Activated CD8-positive, alpha-beta memory T cell treated with anti-CD3 and anti-CD28 coated beads for 4 hours (primary cell): ENCODE measurements at regions not wholly inside any gene's neighbourhood (a gene's known extent, or its start where the extent isn't known, plus 50 kb on each side); places are given as distances from the start of the nearest gene placed in this dataset.
"Not testable (repeated sequence)": the region's sequence is repeated elsewhere in the genome, so short reads cannot be mapped to it uniquely, and the experiment has no call there.

Experiments used
- DNase-seq, 2 donors: peaks; one replicate each; pipeline ENCODE4 v3.0.0-alpha.2; 2020; ENCODE audit warnings: low read depth in 2 of 2

- no peak for DNase-seq
Measured at GRCh38 chr3:159366476-159366875, 564.6 kb downstream of the MFSD1 start.

GRCh38 chr3:159371961-159372360 is 570.1 kb downstream of the MFSD1 start:
- DNase-seq: no peak

- no peak for DNase-seq
Measured at GRCh38 chr3:159378396-159379194, 576.7 kb downstream of the MFSD1 start.

- no peak for DNase-seq
Measured at GRCh38 chr3:159380891-159381290, 579.0 kb downstream of the MFSD1 start.

GRCh38 chr3:159390656-159391212 is 588.9 kb downstream of the MFSD1 start:
- DNase-seq: no peak

- not testable (repeated sequence) for DNase-seq
Measured at GRCh38 chr3:159397683-159398082, 591.0 kb upstream of the IL12A start.

- no peak for DNase-seq
Measured at GRCh38 chr3:159401069-159401468, 587.6 kb upstream of the IL12A start.

- not testable (repeated sequence) for DNase-seq
Measured at GRCh38 chr3:159409711-159410110, 578.9 kb upstream of the IL12A start.

- no peak for DNase-seq
Measured at GRCh38 chr3:159413319-159413718, 575.3 kb upstream of the IL12A start.

GRCh38 chr3:159416856-159417255 is 571.8 kb upstream of the IL12A start:
- DNase-seq: no peak

- DNase-seq: no peak
Measured at GRCh38 chr3:159417761-159418160, 570.9 kb upstream of the IL12A start.

GRCh38 chr3:159418571-159419526 is 569.8 kb upstream of the IL12A start:
- DNase-seq: no peak

GRCh38 chr3:159429702-159430101 is 558.9 kb upstream of the IL12A start:
- DNase-seq: no peak

- DNase-seq: no peak
Measured at GRCh38 chr3:159432682-159433340, 555.8 kb upstream of the IL12A start.

- no peak for DNase-seq
Measured at GRCh38 chr3:159439346-159439745, 549.3 kb upstream of the IL12A start.

GRCh38 chr3:159441279-159441678 is 547.4 kb upstream of the IL12A start:
- no peak for DNase-seq

GRCh38 chr3:159443266-159443665 is 545.4 kb upstream of the IL12A start:
- no peak for DNase-seq

GRCh38 chr3:159447841-159448240 is 540.8 kb upstream of the IL12A start:
- no peak for DNase-seq

- DNase-seq: no peak
Measured at GRCh38 chr3:159448902-159449301, 539.7 kb upstream of the IL12A start.

- no peak for DNase-seq
Measured at GRCh38 chr3:159451067-159451466, 537.6 kb upstream of the IL12A start.

GRCh38 chr3:159451482-159451881 is 537.2 kb upstream of the IL12A start:
- DNase-seq: no peak

GRCh38 chr3:159453036-159453435 is 535.6 kb upstream of the IL12A start:
- no peak for DNase-seq
